Natural killer cell (primary cell): ENCODE measurements at regions not wholly inside any gene's neighbourhood (a gene's known extent, or its start where the extent isn't known, plus 50 kb on each side); places are given as distances from the start of the nearest gene placed in this dataset.

Experiments used
- ATAC-seq, 3 donors: fragments of 150-1000 bp in 2 of 3; fragments of 200-7000 bp in 1 of 3; cut with Tn5 transposase; 1 replicate in 1 of 3; 2 replicates in 2 of 3; pipeline ENCODE4 v1.10.0; 2021; ENCODE audit warnings: mild to moderate bottlenecking in 2 of 3, moderate library complexity in 2 of 3
- DNase-seq, 2 donors: peaks; one replicate each; pipeline versions ENCODE4 v3.0.0 to v3.0.0-alpha.2; 2013 to 2021; ENCODE audit warnings: mixed read lengths in 1 of 2
- H3K27ac ChIP-seq: one replicate; pipeline ENCODE4 v1.5.1; 2013; ENCODE audit warnings: mild to moderate bottlenecking, low read length
- H3K27me3 ChIP-seq: one replicate; pipeline ENCODE4 v1.6.1; 2013; ENCODE audit warnings: low read length; ENCODE audit not compliant: control insufficient read depth, insufficient read depth
- H3K36me3 ChIP-seq: one replicate; pipeline ENCODE4 v1.6.1; 2013; ENCODE audit warnings: low read length; ENCODE audit not compliant: control insufficient read depth, insufficient read depth
- H3K4me1 ChIP-seq: one replicate; pipeline ENCODE4 v1.6.1; 2013; ENCODE audit warnings: low read length; ENCODE audit not compliant: control insufficient read depth, insufficient read depth
- H3K4me3 ChIP-seq: one replicate; pipeline ENCODE4 v1.5.1; 2013; ENCODE audit warnings: low read length
- H3K9me3 ChIP-seq: one replicate; pipeline ENCODE4 v1.6.1; 2013; ENCODE audit warnings: low read length; ENCODE audit not compliant: control insufficient read depth, insufficient read depth
- H3K27ac Mint-ChIP-seq, 2 donors: one replicate each; pipeline ENCODE4 v1.8.0; 2022; ENCODE audit warnings: mild to moderate bottlenecking in 2 of 2, mixed read lengths in 2 of 2, moderate library complexity in 1 of 2
- H3K27me3 Mint-ChIP-seq, 2 donors: one replicate each; pipeline ENCODE4 v1.8.0; 2022; ENCODE audit warnings: low read depth in 2 of 2, mixed read lengths in 2 of 2
- H3K36me3 Mint-ChIP-seq: one replicate; pipeline ENCODE4 v1.8.0; 2022; ENCODE audit warnings: mixed read lengths
- H3K4me1 Mint-ChIP-seq, 2 donors: one replicate each; pipeline ENCODE4 v1.8.0; 2022; ENCODE audit warnings: mixed read lengths in 2 of 2
- H3K4me3 Mint-ChIP-seq: one replicate; pipeline ENCODE4 v1.8.0; 2022; ENCODE audit warnings: mild to moderate bottlenecking, moderate library complexity, mixed read lengths
- H3K9me3 Mint-ChIP-seq, 2 donors: one replicate each; pipeline ENCODE4 v1.8.0; 2022; ENCODE audit warnings: mixed read lengths in 2 of 2
- WGBS: methylation state at CpG from one replicate; pipeline ENCODE4 v1.1.7; 2013; ENCODE audit warnings: missing lambda C conversion rate; ENCODE audit not compliant: insufficient coverage; 5-methylcytosine and 5-hydroxymethylcytosine counted together
- intact Hi-C: fragments of 100-400 bp; cut with micrococcal nuclease; formaldehyde crosslinking; loops from one replicate; pipeline ENCODE4 v1.14.2; 2022
- TF ChIP-seq, protein P1 (sequence below): fragments of 200-600 bp; IDR thresholded peaks from one replicate; pipeline ENCODE4 v1.8.0; 2022; ENCODE audit warnings: antibody characterized with exemption

DNA sequence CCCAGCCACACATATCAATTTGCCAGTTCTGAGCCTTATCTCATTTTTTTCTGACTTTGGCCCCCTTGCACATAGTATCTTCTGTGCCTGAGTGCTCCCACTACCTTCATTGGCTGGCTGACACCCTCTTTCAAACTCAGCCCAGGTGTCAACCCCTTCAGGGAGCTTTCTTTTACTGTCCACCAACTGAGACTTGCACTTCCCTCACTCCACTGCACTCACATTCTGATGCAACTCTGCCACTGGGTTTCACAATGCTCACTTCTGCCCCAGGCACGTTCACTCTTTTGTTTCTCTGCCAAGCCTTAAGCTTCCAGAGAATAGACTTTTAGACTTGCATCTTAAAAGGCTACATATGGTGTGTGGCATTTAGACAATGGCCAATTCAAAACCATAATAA is 101.5 kb upstream of the CBLB start:
- intact Hi-C loops, result no loop called here
- Mint-ChIP-seq H3K4me1 (no peaks in the 10 kb centered on the region), H3K27ac (no peak overlapping the region), H3K36me3 (peaks cover 15% of the 10 kb centered on the region), H3K4me3 (no peak overlapping the region), H3K9me3 (peaks cover 7 to 15% of the 10 kb centered on the region in 2 donors), H3K27me3 (no peaks in the 10 kb centered on the region)
- TF ChIP-seq, protein P1, sequence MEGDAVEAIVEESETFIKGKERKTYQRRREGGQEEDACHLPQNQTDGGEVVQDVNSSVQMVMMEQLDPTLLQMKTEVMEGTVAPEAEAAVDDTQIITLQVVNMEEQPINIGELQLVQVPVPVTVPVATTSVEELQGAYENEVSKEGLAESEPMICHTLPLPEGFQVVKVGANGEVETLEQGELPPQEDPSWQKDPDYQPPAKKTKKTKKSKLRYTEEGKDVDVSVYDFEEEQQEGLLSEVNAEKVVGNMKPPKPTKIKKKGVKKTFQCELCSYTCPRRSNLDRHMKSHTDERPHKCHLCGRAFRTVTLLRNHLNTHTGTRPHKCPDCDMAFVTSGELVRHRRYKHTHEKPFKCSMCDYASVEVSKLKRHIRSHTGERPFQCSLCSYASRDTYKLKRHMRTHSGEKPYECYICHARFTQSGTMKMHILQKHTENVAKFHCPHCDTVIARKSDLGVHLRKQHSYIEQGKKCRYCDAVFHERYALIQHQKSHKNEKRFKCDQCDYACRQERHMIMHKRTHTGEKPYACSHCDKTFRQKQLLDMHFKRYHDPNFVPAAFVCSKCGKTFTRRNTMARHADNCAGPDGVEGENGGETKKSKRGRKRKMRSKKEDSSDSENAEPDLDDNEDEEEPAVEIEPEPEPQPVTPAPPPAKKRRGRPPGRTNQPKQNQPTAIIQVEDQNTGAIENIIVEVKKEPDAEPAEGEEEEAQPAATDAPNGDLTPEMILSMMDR, result no peak
- H3K27me3 ChIP-seq, result no peaks in the 10 kb centered on the region
- H3K4me3 ChIP-seq, result no peak overlapping the region
- ATAC-seq, result no peak
- H3K9me3 ChIP-seq, result peaks cover 4% of the 10 kb centered on the region
- no peak overlapping the region for H3K27ac ChIP-seq
- no peak for DNase-seq
- H3K36me3 ChIP-seq, result no peaks in the 10 kb centered on the region
- no peaks in the 10 kb centered on the region for H3K4me1 ChIP-seq
- WGBS, result 43% methylated on average over 1 of the region's 1 CpG

GRCh38 chr3:105972069-105972468 is 103.3 kb upstream of the CBLB start:
- 0% methylated on average over 1 of the region's 1 CpG for WGBS
- no peaks in the 10 kb centered on the region for H3K4me1 Mint-ChIP-seq
- ATAC-seq (no peak), DNase-seq (no peak)
- no peak overlapping the region for H3K4me3 Mint-ChIP-seq
- no peaks in the 10 kb centered on the region for H3K4me1 ChIP-seq
- peaks cover 7 to 15% of the 10 kb centered on the region in 2 donors for H3K9me3 Mint-ChIP-seq
- H3K9me3 ChIP-seq, result peaks cover 4% of the 10 kb centered on the region
- TF ChIP-seq, protein P1, result no peak
- H3K27ac Mint-ChIP-seq, result no peak overlapping the region
- H3K4me3 ChIP-seq, result no peak overlapping the region
- intact Hi-C loops, result no loop called here
- no peaks in the 10 kb centered on the region for H3K36me3 ChIP-seq
- H3K27me3 ChIP-seq, result no peaks in the 10 kb centered on the region
- no peak overlapping the region for H3K27ac ChIP-seq
- peaks cover 15% of the 10 kb centered on the region for H3K36me3 Mint-ChIP-seq
- no peaks in the 10 kb centered on the region for H3K27me3 Mint-ChIP-seq

DNA sequence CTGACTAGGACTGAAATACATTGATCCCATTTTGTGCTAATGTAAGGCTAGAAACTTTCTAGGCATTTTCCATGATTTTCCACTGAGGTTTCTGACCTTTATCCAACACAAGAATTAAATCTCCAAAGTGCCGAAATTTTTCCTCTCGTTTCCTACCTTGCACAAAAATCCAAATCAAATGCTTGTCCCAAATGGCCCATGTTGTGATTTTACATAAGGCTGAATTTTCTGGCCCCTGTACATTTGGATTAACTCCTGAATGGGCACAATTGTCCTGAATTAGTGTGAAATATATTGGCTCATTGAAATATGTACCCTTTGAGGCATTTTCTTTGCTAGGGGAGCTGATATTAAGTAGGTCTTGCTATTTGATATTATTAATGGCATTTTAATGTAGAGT is 105.6 kb upstream of the CBLB start:
- H3K4me1 ChIP-seq, result no peaks in the 10 kb centered on the region
- Mint-ChIP-seq H3K4me3 (no peak overlapping the region), H3K4me1 (no peaks in the 10 kb centered on the region), H3K9me3 (peaks cover 7 to 15% of the 10 kb centered on the region in 2 donors), H3K36me3 (peaks cover 15% of the 10 kb centered on the region), H3K27me3 (no peaks in the 10 kb centered on the region), H3K27ac (no peak overlapping the region)
- no peaks in the 10 kb centered on the region for H3K36me3 ChIP-seq
- H3K4me3 ChIP-seq, result no peak overlapping the region
- 96% methylated on average over 2 of the region's 2 CpGs for WGBS
- no peak for DNase-seq
- H3K27ac ChIP-seq, result no peak overlapping the region
- H3K9me3 ChIP-seq, result peaks cover 4% of the 10 kb centered on the region
- ATAC-seq, result no peak
- H3K27me3 ChIP-seq, result no peaks in the 10 kb centered on the region
- intact Hi-C loops, result no loop called here
- TF ChIP-seq, protein P1, result no peak

DNA sequence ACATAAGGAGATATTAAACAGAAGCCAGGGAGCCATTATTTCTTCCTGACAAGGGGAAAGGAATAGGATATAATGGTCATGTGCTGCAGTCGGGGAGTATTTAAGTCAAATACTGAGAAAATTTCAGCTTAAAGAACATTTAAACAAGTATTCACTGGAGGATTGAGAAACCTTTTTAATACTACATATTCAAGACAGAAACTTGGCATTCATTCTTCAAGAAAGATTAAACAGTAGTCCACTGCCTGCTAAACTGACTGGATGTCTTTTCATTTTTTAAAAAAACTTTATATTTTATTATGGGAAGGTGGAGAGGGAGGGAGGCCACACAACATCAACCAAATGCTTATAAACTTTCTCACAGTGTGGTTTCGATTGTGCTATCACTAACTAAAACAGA is 107.4 kb upstream of the CBLB start:
- 100% methylated on average over 1 of the region's 2 CpGs for WGBS
- no peaks in the 10 kb centered on the region for H3K27me3 Mint-ChIP-seq

More for the DNA sequence above, 107.4 kb upstream of the CBLB start:
- Histone ChIP-seq H3K9me3 (peaks cover 4% of the 10 kb centered on the region), H3K4me3 (no peak overlapping the region), H3K36me3 (no peaks in the 10 kb centered on the region), H3K27me3 (no peaks in the 10 kb centered on the region), H3K4me1 (no peaks in the 10 kb centered on the region), H3K27ac (no peak overlapping the region)
- H3K9me3 Mint-ChIP-seq, result peaks cover 5 to 12% of the 10 kb centered on the region in 2 donors
- DNase-seq (no peak), ATAC-seq (no peak)
- no peak overlapping the region for H3K4me3 Mint-ChIP-seq
- intact Hi-C loops, result no loop called here
- H3K4me1 Mint-ChIP-seq, result no peaks in the 10 kb centered on the region
- TF ChIP-seq, protein P1, result no peak
- no peak overlapping the region for H3K27ac Mint-ChIP-seq
- H3K36me3 Mint-ChIP-seq, result peaks cover 13% of the 10 kb centered on the region
